H9 (cell line): ENCODE measurements at regions not wholly inside any gene's neighbourhood (a gene's known extent, or its start where the extent isn't known, plus 50 kb on each side); places are given as distances from the start of the nearest gene placed in this dataset.

Source experiments
- DNase-seq: peaks from one replicate; pipeline ENCODE4 v3.0.0-alpha.2; 2017
- H2AFZ ChIP-seq: one replicate; pipeline ENCODE4 v1.6.1; 2013; ENCODE audit warnings: mild to moderate bottlenecking, low read length, control low read depth, moderate library complexity
- H2AK5ac ChIP-seq: 2 replicates; pipeline ENCODE4 v1.6.1; 2013; ENCODE audit warnings: low read length, control low read depth, mixed read lengths; ENCODE audit not compliant: insufficient read length
- H2BK120ac ChIP-seq: one replicate; pipeline ENCODE4 v1.6.1; 2013; ENCODE audit warnings: low read depth, mild to moderate bottlenecking, low read length, control low read depth, inconsistent platforms; ENCODE audit not compliant: poor library complexity, severe bottlenecking
- H2BK12ac ChIP-seq: 2 replicates; pipeline ENCODE4 v1.6.1; 2013; ENCODE audit warnings: low read length, control low read depth, mixed read lengths, low read depth; ENCODE audit not compliant: insufficient read length
- H2BK15ac ChIP-seq: 2 replicates; pipeline ENCODE4 v1.6.1; 2013; ENCODE audit warnings: low read depth, low read length, control low read depth
- H2BK20ac ChIP-seq: one replicate; pipeline ENCODE4 v1.6.1; 2013; ENCODE audit warnings: low read depth, mild to moderate bottlenecking, low read length, control low read depth, inconsistent platforms; ENCODE audit not compliant: poor library complexity, severe bottlenecking
- H2BK5ac ChIP-seq: 2 replicates; pipeline ENCODE4 v1.6.1; 2013; ENCODE audit warnings: low read length, control low read depth, mixed read lengths; ENCODE audit not compliant: insufficient read length
- H3K14ac ChIP-seq: 2 replicates; pipeline ENCODE4 v1.6.1; 2013; ENCODE audit warnings: low read length, control low read depth; ENCODE audit not compliant: insufficient read depth
- H3K18ac ChIP-seq: 2 replicates; pipeline ENCODE4 v1.6.1; 2013; ENCODE audit warnings: low read depth, mild to moderate bottlenecking, mixed read lengths, low read length, control low read depth; ENCODE audit not compliant: insufficient read length
- H3K23ac ChIP-seq: 2 replicates; pipeline ENCODE4 v1.6.1; 2013; ENCODE audit warnings: low read length, control low read depth, mixed read lengths, low read depth; ENCODE audit not compliant: insufficient read length
- H3K23me2 ChIP-seq: 2 replicates; pipeline ENCODE4 v1.6.1; 2013; ENCODE audit warnings: low read depth, mild to moderate bottlenecking, mixed read lengths, low read length, control low read depth; ENCODE audit not compliant: insufficient read length, poor library complexity, severe bottlenecking
- H3K27ac ChIP-seq: 2 replicates; pipeline ENCODE4 v1.5.1; 2013; ENCODE audit warnings: low read length, control low read depth, mixed read lengths, low read depth; ENCODE audit not compliant: insufficient read length
- H3K27me3 ChIP-seq: 2 replicates; pipeline ENCODE4 v1.6.1; 2013; ENCODE audit warnings: low read length, control low read depth, inconsistent platforms; ENCODE audit not compliant: insufficient read depth
- H3K4ac ChIP-seq: 2 replicates; pipeline ENCODE4 v1.6.1; 2013; ENCODE audit warnings: low read depth, mild to moderate bottlenecking, control low read depth, inconsistent platforms, low read length, moderate library complexity
- H3K4me1 ChIP-seq: 2 replicates; pipeline ENCODE4 v1.6.1; 2013; ENCODE audit warnings: low read length, control low read depth, inconsistent platforms; ENCODE audit not compliant: insufficient read depth
- H3K4me2 ChIP-seq: 2 replicates; pipeline ENCODE4 v1.6.1; 2013; ENCODE audit warnings: low read length, control low read depth, mixed read lengths; ENCODE audit not compliant: insufficient read length, insufficient read depth
- H3K56ac ChIP-seq: 2 replicates; pipeline ENCODE4 v1.6.1; 2013; ENCODE audit warnings: low read depth, mild to moderate bottlenecking, mixed read lengths, low read length, control low read depth; ENCODE audit not compliant: insufficient read length
- H3K79me1 ChIP-seq: 2 replicates; pipeline ENCODE4 v1.6.1; 2013; ENCODE audit warnings: low read depth, mild to moderate bottlenecking, moderate library complexity, low read length, control low read depth, inconsistent platforms; ENCODE audit not compliant: insufficient read depth, poor library complexity, severe bottlenecking
- H3K79me2 ChIP-seq: 2 replicates; pipeline ENCODE4 v1.6.1; 2013; ENCODE audit warnings: low read length, control low read depth, inconsistent platforms; ENCODE audit not compliant: insufficient read depth
- H3K9ac ChIP-seq: 2 replicates; pipeline ENCODE4 v1.6.1; 2013; ENCODE audit warnings: low read length, control low read depth, mixed read lengths; ENCODE audit not compliant: insufficient read length; ENCODE audit errors: extremely low read depth
- H3K9me3 ChIP-seq: one replicate; pipeline ENCODE4 v1.6.1; 2013; ENCODE audit warnings: low read depth, low read length, inconsistent platforms; ENCODE audit not compliant: control insufficient read depth
- H3T11ph ChIP-seq: one replicate; pipeline ENCODE4 v1.6.1; 2013; ENCODE audit warnings: mild to moderate bottlenecking, low read length, control low read depth, inconsistent platforms
- H4K20me1 ChIP-seq: one replicate; pipeline ENCODE4 v1.6.1; 2013; ENCODE audit not compliant: control insufficient read depth, insufficient read length, insufficient read depth
- H4K5ac ChIP-seq: 2 replicates; pipeline ENCODE4 v1.6.1; 2013; ENCODE audit warnings: low read depth, mild to moderate bottlenecking, mixed read lengths, low read length, control low read depth; ENCODE audit not compliant: insufficient read length
- H4K8ac ChIP-seq: replicated peaks from 2 replicates; pipeline ENCODE4 v1.6.1; 2013; ENCODE audit warnings: low read length, control low read depth, mixed read lengths, low read depth; ENCODE audit not compliant: insufficient read length
- H4K91ac ChIP-seq: 2 replicates; pipeline ENCODE4 v1.6.1; 2013; ENCODE audit warnings: low read depth, mild to moderate bottlenecking, moderate library complexity, mixed read lengths, low read length, control low read depth; ENCODE audit not compliant: insufficient read length
- H3K27ac Mint-ChIP-seq, 3 experiments: 2 replicates in 2 of 3; 3 replicates in 1 of 3; pipeline ENCODE4 v1.8.0; 2020 to 2021; ENCODE audit warnings: mixed read lengths in 3 of 3, mild to moderate bottlenecking in 1 of 3, moderate library complexity in 1 of 3
- H3K27me3 Mint-ChIP-seq: 2 replicates; pipeline ENCODE4 v1.8.0; 2021; ENCODE audit warnings: low read depth, mild to moderate bottlenecking, moderate library complexity, mixed read lengths
- H3K36me3 Mint-ChIP-seq, 3 experiments: 2 replicates in 2 of 3; 3 replicates in 1 of 3; pipeline ENCODE4 v1.8.0; 2020 to 2021; ENCODE audit warnings: low read depth in 3 of 3, mixed read lengths in 3 of 3; ENCODE audit not compliant: insufficient read depth in 1 of 3
- H3K4me1 Mint-ChIP-seq, 2 experiments: 2 replicates each; pipeline ENCODE4 v1.8.0; 2020; ENCODE audit warnings: mixed read lengths in 2 of 2
- H3K4me3 Mint-ChIP-seq, 2 experiments: 2 replicates in 1 of 2; 3 replicates in 1 of 2; pipeline ENCODE4 v1.8.0; 2020 to 2021; ENCODE audit warnings: mild to moderate bottlenecking in 2 of 2, mixed read lengths in 2 of 2, moderate library complexity in 1 of 2
- H3K9me3 Mint-ChIP-seq, 2 experiments: 2 replicates in 1 of 2; 3 replicates in 1 of 2; pipeline ENCODE4 v1.8.0; 2020; ENCODE audit warnings: mild to moderate bottlenecking in 2 of 2, mixed read lengths in 2 of 2, moderate library complexity in 1 of 2
- WGBS: extraction: QIAGEN DNeasy Blood & Tissue Kit; methylation state at CpG from one replicate; pipeline ENCODE4 v1.1.7; 2013; ENCODE audit warnings: missing lambda C conversion rate, low lambda C conversion rate, mixed read lengths; ENCODE audit not compliant: insufficient read length; ENCODE audit errors: extremely low coverage; 5-methylcytosine and 5-hydroxymethylcytosine counted together
- TF ChIP-seq, protein P1 (sequence below): fragments of 200-600 bp; sonication (generic); conservative IDR thresholded peaks from 3 replicates; pipeline ENCODE4 v1.8.0; 2021; ENCODE audit warnings: antibody characterized with exemption, mild to moderate bottlenecking

DNA sequence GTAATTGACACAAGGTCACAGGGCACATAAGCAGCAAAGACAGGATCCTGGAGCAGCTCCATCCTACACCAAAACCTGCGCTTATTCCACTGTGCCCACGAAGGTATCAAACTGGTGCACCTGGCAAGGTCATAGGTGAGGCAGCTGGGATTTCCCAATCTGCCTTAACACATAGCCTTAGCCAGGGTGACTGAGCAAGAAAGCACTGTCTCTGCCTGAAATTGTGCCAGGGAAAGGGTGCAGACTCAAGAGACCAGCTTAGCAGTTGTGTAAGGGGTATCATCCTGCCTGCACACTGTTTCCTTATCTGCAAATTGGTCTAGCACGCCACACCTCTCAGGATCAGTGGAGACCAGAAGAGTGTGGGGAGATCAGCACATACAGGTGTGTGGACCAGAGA is 82.8 kb downstream of the MAFB start:
- no peaks in the 10 kb centered on the region for H3K79me1 ChIP-seq
- Mint-ChIP-seq H3K4me3 (no peak overlapping the region), H3K27ac (no peak overlapping the region), H3K36me3 (no peaks in the 10 kb centered on the region), H3K27me3 (no peaks in the 10 kb centered on the region; the same call in 1 of the 2 replicates), H3K9me3 (no peaks in the 10 kb centered on the region), H3K4me1 (peaks cover 0 to 8% of the 10 kb centered on the region in 2 experiments; a peak in 2 of 4 replicates)
- no peak overlapping the region for H3K27ac ChIP-seq
- H2AK5ac ChIP-seq = no peak overlapping the region
- H3K4me1 ChIP-seq = no peaks in the 10 kb centered on the region
- no peak overlapping the region for H4K91ac ChIP-seq
- H4K5ac ChIP-seq = no peak overlapping the region
- H3K4me2 ChIP-seq = no peak overlapping the region
- H2BK12ac ChIP-seq = no peak overlapping the region
- no peak overlapping the region for H2BK5ac ChIP-seq
- H3K23me2 ChIP-seq = no peaks in the 10 kb centered on the region
- H2AFZ ChIP-seq = no peak overlapping the region
- no peaks in the 10 kb centered on the region for H4K20me1 ChIP-seq
- no peaks in the 10 kb centered on the region for H3K79me2 ChIP-seq
- no peak overlapping the region for H2BK120ac ChIP-seq
- H3K56ac ChIP-seq = no peak overlapping the region
- H3T11ph ChIP-seq = no peak overlapping the region
- H3K18ac ChIP-seq = no peak overlapping the region
- H2BK15ac ChIP-seq = no peak overlapping the region
- H3K14ac ChIP-seq = no peak overlapping the region
- no peak overlapping the region for H3K4ac ChIP-seq
- no peak overlapping the region for H3K23ac ChIP-seq
- no peak overlapping the region for H3K9ac ChIP-seq
- H2BK20ac ChIP-seq = no peak overlapping the region
- TF ChIP-seq, protein P1, sequence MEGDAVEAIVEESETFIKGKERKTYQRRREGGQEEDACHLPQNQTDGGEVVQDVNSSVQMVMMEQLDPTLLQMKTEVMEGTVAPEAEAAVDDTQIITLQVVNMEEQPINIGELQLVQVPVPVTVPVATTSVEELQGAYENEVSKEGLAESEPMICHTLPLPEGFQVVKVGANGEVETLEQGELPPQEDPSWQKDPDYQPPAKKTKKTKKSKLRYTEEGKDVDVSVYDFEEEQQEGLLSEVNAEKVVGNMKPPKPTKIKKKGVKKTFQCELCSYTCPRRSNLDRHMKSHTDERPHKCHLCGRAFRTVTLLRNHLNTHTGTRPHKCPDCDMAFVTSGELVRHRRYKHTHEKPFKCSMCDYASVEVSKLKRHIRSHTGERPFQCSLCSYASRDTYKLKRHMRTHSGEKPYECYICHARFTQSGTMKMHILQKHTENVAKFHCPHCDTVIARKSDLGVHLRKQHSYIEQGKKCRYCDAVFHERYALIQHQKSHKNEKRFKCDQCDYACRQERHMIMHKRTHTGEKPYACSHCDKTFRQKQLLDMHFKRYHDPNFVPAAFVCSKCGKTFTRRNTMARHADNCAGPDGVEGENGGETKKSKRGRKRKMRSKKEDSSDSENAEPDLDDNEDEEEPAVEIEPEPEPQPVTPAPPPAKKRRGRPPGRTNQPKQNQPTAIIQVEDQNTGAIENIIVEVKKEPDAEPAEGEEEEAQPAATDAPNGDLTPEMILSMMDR = no peak
- WGBS = no CpG with 5 or more reads among the region's 3 CpGs
- no peak for DNase-seq
- H4K8ac ChIP-seq = no peak overlapping the region
- no peaks in the 10 kb centered on the region for H3K9me3 ChIP-seq
- no peaks in the 10 kb centered on the region for H3K27me3 ChIP-seq
